ENCODE measurements at regions not wholly inside any gene's neighbourhood (a gene's known extent, or its start where the extent isn't known, plus 50 kb on each side); places are given as distances from the start of the nearest gene placed in this dataset.

DNA sequence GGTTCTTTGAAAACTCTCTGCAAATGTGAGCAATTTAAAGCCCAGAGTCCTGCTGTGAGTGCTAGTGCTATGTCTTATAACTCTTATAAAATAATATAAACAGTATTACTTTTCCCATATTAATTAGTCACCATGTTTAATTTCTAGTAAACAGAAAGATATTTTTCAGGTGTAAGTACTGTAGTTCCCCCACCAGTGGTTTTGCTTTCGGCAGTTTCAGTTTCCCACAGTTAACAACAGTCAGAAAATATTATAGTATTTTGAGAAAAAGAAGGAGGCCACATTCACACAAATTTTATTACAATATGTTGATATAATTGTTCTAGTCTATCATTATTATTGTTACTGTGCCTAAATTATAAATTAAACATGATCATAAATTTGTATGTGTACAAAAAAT, 800.5 kb downstream of the LRFN5 start:
- Histone ChIP-seq H3K9me3 (replicated peaks; ENCODE audit: low read length) (no peaks in the 10 kb centered on the region), H3K4me2 (ENCODE audit: low read length) (no peak overlapping the region), H3K4me1 (ENCODE audit: control insufficient read depth, insufficient read depth, low read length) (no peaks in the 10 kb centered on the region)

DNA sequence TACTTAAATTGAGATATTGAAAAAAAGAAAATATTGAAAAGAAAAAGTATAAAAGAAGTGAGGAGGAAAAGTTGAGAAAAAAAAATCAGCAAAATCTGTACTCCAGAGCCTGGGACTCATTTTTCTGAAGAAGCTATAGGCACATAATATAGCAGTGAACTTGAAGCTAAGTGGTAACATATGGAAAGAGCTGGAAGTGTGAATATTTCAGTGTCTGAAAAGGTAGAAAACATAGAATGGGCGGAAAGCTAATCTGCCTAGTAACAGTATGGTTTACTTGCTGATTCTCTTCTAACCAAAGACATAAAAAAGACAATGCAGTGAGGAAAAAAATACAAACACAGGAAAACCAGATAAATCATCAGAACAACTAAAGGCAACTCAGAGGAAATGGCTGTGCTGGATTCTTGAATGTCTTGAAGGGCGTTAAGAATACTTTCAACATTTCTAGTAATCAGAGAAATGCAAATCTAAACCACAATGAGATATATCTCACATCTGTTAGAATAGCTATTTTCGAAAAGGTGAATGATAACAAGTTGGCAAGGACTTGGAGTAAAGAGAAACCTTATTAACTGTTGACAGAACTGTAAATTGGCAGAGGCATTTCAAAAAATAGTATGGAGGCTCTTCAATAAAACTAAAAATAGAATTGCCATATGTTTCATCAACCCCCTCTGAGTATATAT, 784.6 kb downstream of the LRFN5 start:
- Histone ChIP-seq H3K27me3 (ENCODE audit: control insufficient read depth, insufficient read depth, low read length) (no peaks in the 10 kb centered on the region), H3K4me3 (ENCODE audit: low read length) (no peak overlapping the region), H3K9ac (ENCODE audit: low read depth, low read length) (no peak overlapping the region), H3K4me2 (ENCODE audit: low read length) (no peak overlapping the region), H3K9me3 (replicated peaks; ENCODE audit: low read length) (no peaks in the 10 kb centered on the region), H3K36me3 (ENCODE audit: insufficient read depth, low read length) (no peaks in the 10 kb centered on the region), H3K4me1 (ENCODE audit: control insufficient read depth, insufficient read depth, low read length) (no peaks in the 10 kb centered on the region)

More for the DNA sequence above, 800.5 kb downstream of the LRFN5 start:
- Histone ChIP-seq H3K4me3 (ENCODE audit: low read length) (no peak overlapping the region), H3K36me3 (ENCODE audit: insufficient read depth, low read length) (no peaks in the 10 kb centered on the region), H3K27me3 (ENCODE audit: control insufficient read depth, insufficient read depth, low read length) (no peaks in the 10 kb centered on the region), H3K9ac (ENCODE audit: low read depth, low read length) (no peak overlapping the region)

DNA sequence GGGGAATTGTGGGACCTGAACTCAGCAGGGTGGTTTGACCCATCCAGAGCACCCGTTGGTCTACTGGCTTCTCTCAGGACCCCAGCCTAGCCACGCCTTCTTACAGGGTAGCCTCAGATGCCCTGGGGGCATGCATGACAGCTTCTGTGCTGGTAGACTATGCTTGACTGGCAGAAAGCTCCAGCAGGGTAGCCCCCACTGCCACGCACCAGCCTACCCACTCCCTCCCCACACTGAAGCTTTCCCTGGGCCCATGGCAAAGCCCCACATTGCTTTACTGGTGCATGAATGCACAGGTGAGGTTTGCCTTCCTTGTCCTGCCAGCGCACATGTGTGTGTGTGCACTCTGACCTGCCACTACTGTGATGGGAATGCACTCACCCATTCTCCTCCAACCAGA, 772.2 kb downstream of the LRFN5 start:
- no peaks in the 10 kb centered on the region for H3K27me3 ChIP-seq (ENCODE audit: control insufficient read depth, insufficient read depth, low read length)
- H3K9ac ChIP-seq (ENCODE audit: low read depth, low read length): no peak overlapping the region
- no peaks in the 10 kb centered on the region for H3K36me3 ChIP-seq (ENCODE audit: insufficient read depth, low read length)
- H3K4me1 ChIP-seq (ENCODE audit: control insufficient read depth, insufficient read depth, low read length): no peaks in the 10 kb centered on the region
- no peaks in the 10 kb centered on the region for H3K9me3 ChIP-seq (replicated peaks; ENCODE audit: low read length)
- H3K4me3 ChIP-seq (ENCODE audit: low read length): no peak overlapping the region
- H3K4me2 ChIP-seq (ENCODE audit: low read length): no peak overlapping the region

DNA sequence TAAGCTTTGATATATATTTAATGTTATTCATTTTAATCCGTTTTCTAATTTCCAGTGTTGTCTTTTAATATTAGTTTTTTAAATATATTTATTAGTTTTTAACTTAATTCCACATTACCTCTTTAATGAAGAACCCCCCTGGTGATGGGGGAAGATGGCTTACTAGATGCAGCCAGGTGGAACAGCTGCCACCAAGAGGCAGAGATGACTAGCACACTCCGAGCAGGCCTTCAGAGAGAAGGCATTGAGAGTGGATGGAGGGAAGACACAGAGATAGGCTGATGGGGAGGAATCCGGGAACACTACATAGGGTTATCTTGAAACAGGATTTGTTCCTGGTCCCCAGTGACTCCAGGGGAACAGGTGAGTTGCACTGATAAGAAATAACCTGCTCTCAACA, 771.6 kb downstream of the LRFN5 start:
- no peaks in the 10 kb centered on the region for H3K36me3 ChIP-seq (ENCODE audit: insufficient read depth, low read length)
- no peak overlapping the region for H3K4me3 ChIP-seq (ENCODE audit: low read length)
- H3K4me2 ChIP-seq (ENCODE audit: low read length): no peak overlapping the region
- H3K9ac ChIP-seq (ENCODE audit: low read depth, low read length): no peak overlapping the region
- H3K27me3 ChIP-seq (ENCODE audit: control insufficient read depth, insufficient read depth, low read length): no peaks in the 10 kb centered on the region
- no peaks in the 10 kb centered on the region for H3K9me3 ChIP-seq (replicated peaks; ENCODE audit: low read length)
- H3K4me1 ChIP-seq (ENCODE audit: control insufficient read depth, insufficient read depth, low read length): no peaks in the 10 kb centered on the region

DNA sequence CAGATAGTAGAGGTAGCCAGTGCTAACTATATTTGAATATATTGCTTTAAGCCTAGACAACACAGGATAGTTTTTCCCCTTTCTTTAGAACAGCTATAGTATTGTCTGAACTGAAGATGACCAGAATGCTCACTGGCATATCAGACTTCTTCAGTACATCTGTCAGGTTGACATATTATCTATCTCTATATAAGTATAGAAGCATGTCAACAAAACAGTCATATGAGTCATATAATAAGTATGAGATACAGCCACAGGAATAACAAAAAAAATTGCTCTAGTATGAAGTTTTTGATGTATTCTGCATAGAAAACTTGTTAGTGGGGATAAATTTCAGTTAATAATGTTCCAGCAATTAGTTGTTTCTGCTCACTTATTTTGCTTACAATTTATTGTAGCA, 767.7 kb downstream of the LRFN5 start:
- no peaks in the 10 kb centered on the region for H3K4me1 ChIP-seq (ENCODE audit: control insufficient read depth, insufficient read depth, low read length)
- no peak overlapping the region for H3K4me2 ChIP-seq (ENCODE audit: low read length)
- H3K4me3 ChIP-seq (ENCODE audit: low read length): no peak overlapping the region
- H3K36me3 ChIP-seq (ENCODE audit: insufficient read depth, low read length): no peaks in the 10 kb centered on the region
- no peak overlapping the region for H3K9ac ChIP-seq (ENCODE audit: low read depth, low read length)
- no peaks in the 10 kb centered on the region for H3K9me3 ChIP-seq (replicated peaks; ENCODE audit: low read length)
- H3K27me3 ChIP-seq (ENCODE audit: control insufficient read depth, insufficient read depth, low read length): no peaks in the 10 kb centered on the region

GRCh38 chr14:42370056-42370455, 763.4 kb downstream of the LRFN5 start:
- Histone ChIP-seq H3K9me3 (replicated peaks; ENCODE audit: low read length) (no peaks in the 10 kb centered on the region), H3K27me3 (ENCODE audit: control insufficient read depth, insufficient read depth, low read length) (no peaks in the 10 kb centered on the region), H3K4me3 (ENCODE audit: low read length) (no peak overlapping the region), H3K36me3 (ENCODE audit: insufficient read depth, low read length) (no peaks in the 10 kb centered on the region), H3K9ac (ENCODE audit: low read depth, low read length) (no peak overlapping the region), H3K4me1 (ENCODE audit: control insufficient read depth, insufficient read depth, low read length) (no peaks in the 10 kb centered on the region), H3K4me2 (ENCODE audit: low read length) (no peak overlapping the region)

DNA sequence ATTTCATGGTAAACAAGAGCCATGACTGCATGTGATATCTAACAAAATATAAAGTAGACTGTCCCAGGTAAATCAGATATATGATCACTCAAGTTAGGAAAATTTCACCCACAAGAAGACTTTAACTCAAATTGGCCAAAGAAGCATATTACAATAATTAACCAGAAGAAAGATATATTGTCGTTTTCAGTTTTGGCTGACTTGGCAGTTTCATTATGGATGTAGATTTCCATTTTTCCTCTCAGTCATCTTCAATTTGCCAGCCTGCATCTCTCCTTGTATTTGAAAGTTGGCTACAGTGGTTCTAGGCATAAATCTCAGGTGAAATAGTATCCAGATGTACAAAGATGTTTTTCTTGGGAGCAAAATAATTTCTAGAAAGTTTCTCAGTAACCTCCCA, 761.6 kb downstream of the LRFN5 start:
- Histone ChIP-seq H3K4me2 (ENCODE audit: low read length) (no peak overlapping the region), H3K9ac (ENCODE audit: low read depth, low read length) (no peak overlapping the region)

DNA sequence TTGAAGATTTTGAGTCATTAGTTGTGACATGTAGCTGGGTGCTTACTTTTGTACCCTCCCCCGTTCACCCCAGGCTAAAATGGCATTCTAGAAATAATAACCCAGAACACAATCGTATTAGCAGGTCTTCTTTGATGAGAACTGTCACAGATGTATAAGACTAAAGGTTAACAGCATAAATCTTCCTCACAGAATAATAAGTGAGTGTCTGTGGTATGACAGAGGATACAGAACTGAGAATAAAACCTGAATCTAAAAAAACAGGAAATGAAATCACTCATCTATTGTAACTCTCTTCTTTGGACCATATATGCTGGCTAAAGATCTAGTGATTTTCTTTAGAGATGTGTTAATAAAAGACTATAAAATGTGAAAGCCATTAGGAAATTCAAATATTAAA, 746.6 kb downstream of the LRFN5 start:
- Histone ChIP-seq H3K36me3 (ENCODE audit: insufficient read depth, low read length) (no peaks in the 10 kb centered on the region), H3K4me1 (ENCODE audit: control insufficient read depth, insufficient read depth, low read length) (no peaks in the 10 kb centered on the region), H3K27me3 (ENCODE audit: control insufficient read depth, insufficient read depth, low read length) (no peaks in the 10 kb centered on the region), H3K9me3 (replicated peaks; ENCODE audit: low read length) (no peaks in the 10 kb centered on the region), H3K9ac (ENCODE audit: low read depth, low read length) (no peak overlapping the region), H3K4me3 (ENCODE audit: low read length) (no peak overlapping the region), H3K4me2 (ENCODE audit: low read length) (no peak overlapping the region)

More for the DNA sequence above, 761.6 kb downstream of the LRFN5 start:
- Histone ChIP-seq H3K9me3 (replicated peaks; ENCODE audit: low read length) (no peaks in the 10 kb centered on the region), H3K36me3 (ENCODE audit: insufficient read depth, low read length) (no peaks in the 10 kb centered on the region), H3K4me1 (ENCODE audit: control insufficient read depth, insufficient read depth, low read length) (no peaks in the 10 kb centered on the region), H3K27me3 (ENCODE audit: control insufficient read depth, insufficient read depth, low read length) (no peaks in the 10 kb centered on the region), H3K4me3 (ENCODE audit: low read length) (no peak overlapping the region)

GRCh38 chr14:42335918-42336317, 729.2 kb downstream of the LRFN5 start:
- Histone ChIP-seq H3K9ac (ENCODE audit: low read depth, low read length) (no peak overlapping the region), H3K36me3 (ENCODE audit: insufficient read depth, low read length) (no peaks in the 10 kb centered on the region), H3K27me3 (ENCODE audit: control insufficient read depth, insufficient read depth, low read length) (no peaks in the 10 kb centered on the region), H3K4me3 (ENCODE audit: low read length) (no peak overlapping the region), H3K9me3 (replicated peaks; ENCODE audit: low read length) (no peaks in the 10 kb centered on the region), H3K4me2 (ENCODE audit: low read length) (no peak overlapping the region), H3K4me1 (ENCODE audit: control insufficient read depth, insufficient read depth, low read length) (no peaks in the 10 kb centered on the region)

- H3K27me3 ChIP-seq (ENCODE audit: control insufficient read depth, insufficient read depth, low read length): no peaks in the 10 kb centered on the region
- H3K4me3 ChIP-seq (ENCODE audit: low read length): no peak overlapping the region
- no peaks in the 10 kb centered on the region for H3K4me1 ChIP-seq (ENCODE audit: control insufficient read depth, insufficient read depth, low read length)
- H3K9ac ChIP-seq (ENCODE audit: low read depth, low read length): no peak overlapping the region
- no peaks in the 10 kb centered on the region for H3K36me3 ChIP-seq (ENCODE audit: insufficient read depth, low read length)
- no peaks in the 10 kb centered on the region for H3K9me3 ChIP-seq (replicated peaks; ENCODE audit: low read length)
- H3K4me2 ChIP-seq (ENCODE audit: low read length): no peak overlapping the region
Observed at GRCh38 chr14:42334931-42335330, 728.3 kb downstream of the LRFN5 start.

- Histone ChIP-seq H3K36me3 (ENCODE audit: insufficient read depth, low read length) (no peaks in the 10 kb centered on the region), H3K9me3 (replicated peaks; ENCODE audit: low read length) (no peaks in the 10 kb centered on the region), H3K9ac (ENCODE audit: low read depth, low read length) (no peak overlapping the region), H3K4me1 (ENCODE audit: control insufficient read depth, insufficient read depth, low read length) (no peaks in the 10 kb centered on the region), H3K4me2 (ENCODE audit: low read length) (no peak overlapping the region), H3K4me3 (ENCODE audit: low read length) (no peak overlapping the region), H3K27me3 (ENCODE audit: control insufficient read depth, insufficient read depth, low read length) (no peaks in the 10 kb centered on the region)
Observed at GRCh38 chr14:42323426-42323825, 716.8 kb downstream of the LRFN5 start.

DNA sequence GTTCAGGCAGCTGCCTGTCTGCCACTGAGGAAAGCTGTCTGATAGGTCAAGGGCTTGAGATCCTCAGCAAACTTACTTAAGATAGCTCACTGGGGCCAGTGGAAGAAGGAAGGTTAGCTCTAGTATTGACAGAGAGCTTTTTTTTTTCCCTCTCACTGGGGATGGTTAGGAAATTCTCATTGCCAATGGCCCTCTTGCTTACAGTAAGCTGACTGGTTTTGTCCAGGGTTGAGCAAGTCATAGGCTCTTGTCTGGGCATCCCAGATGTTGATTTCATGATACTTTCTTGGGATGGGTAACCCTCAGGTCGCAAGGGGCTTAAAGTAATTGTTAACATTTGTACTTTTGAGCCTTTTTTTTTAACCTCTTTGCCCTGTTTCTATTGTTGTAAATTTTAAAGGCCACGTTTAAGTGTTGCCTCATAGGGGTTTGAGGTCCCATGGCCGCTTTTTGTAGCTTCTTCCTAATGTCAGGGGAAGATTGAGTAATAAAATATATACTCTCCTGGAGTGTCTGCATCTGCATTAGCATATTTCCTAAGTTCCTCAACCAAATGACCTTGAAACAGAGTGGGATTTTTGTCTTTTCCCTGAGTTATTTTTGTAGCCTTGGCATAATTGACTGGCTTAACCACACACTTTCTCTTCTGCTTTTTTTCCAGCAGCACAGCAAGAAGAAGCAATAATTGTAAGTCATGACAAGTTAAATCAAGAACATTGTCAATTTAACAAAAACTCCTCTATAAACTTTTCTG, 716.0 kb downstream of the LRFN5 start:
- Histone ChIP-seq H3K27me3 (ENCODE audit: control insufficient read depth, insufficient read depth, low read length) (no peaks in the 10 kb centered on the region), H3K9me3 (replicated peaks; ENCODE audit: low read length) (no peaks in the 10 kb centered on the region), H3K4me3 (ENCODE audit: low read length) (no peak overlapping the region), H3K4me2 (ENCODE audit: low read length) (no peak overlapping the region), H3K36me3 (ENCODE audit: insufficient read depth, low read length) (no peaks in the 10 kb centered on the region), H3K4me1 (ENCODE audit: control insufficient read depth, insufficient read depth, low read length) (no peaks in the 10 kb centered on the region), H3K9ac (ENCODE audit: low read depth, low read length) (no peak overlapping the region)
